HUES6 (cell line): ENCODE measurements at regions not wholly inside any gene's neighbourhood (a gene's known extent, or its start where the extent isn't known, plus 50 kb on each side); places are given as distances from the start of the nearest gene placed in this dataset.

ENCODE experiments used
- H3K27ac ChIP-seq: 2 replicates; pipeline ENCODE4 v1.7.0; 2013; ENCODE audit warnings: low read depth, mild to moderate bottlenecking, low read length, inconsistent platforms
- H3K27me3 ChIP-seq: 2 replicates; pipeline ENCODE4 v1.6.1; 2013; ENCODE audit warnings: low read length; ENCODE audit not compliant: control insufficient read depth, insufficient read depth
- H3K36me3 ChIP-seq: 2 replicates; pipeline ENCODE4 v1.6.1; 2013; ENCODE audit warnings: low read length; ENCODE audit not compliant: control insufficient read depth, insufficient read depth
- H3K4me1 ChIP-seq: 2 replicates; pipeline ENCODE4 v1.6.1; 2013; ENCODE audit warnings: low read length; ENCODE audit not compliant: control insufficient read depth, insufficient read depth
- H3K4me3 ChIP-seq: 2 replicates; pipeline ENCODE4 v1.5.1; 2013; ENCODE audit warnings: low read depth, low read length
- H3K9ac ChIP-seq: one replicate; pipeline ENCODE4 v1.6.1; 2013; ENCODE audit warnings: mild to moderate bottlenecking, low read length
- H3K9me3 ChIP-seq: 2 replicates; pipeline ENCODE4 v1.6.1; 2013; ENCODE audit warnings: low read depth, low read length; ENCODE audit not compliant: control insufficient read depth, insufficient read depth

- H3K36me3 ChIP-seq: peaks cover 21% of the 10 kb centered on the region
- no peak overlapping the region for H3K27ac ChIP-seq
- H3K9ac ChIP-seq: no peak overlapping the region
- H3K4me3 ChIP-seq: no peak overlapping the region
- no peaks in the 10 kb centered on the region for H3K27me3 ChIP-seq
- no peaks in the 10 kb centered on the region for H3K9me3 ChIP-seq
- H3K4me1 ChIP-seq: peaks cover 4% of the 10 kb centered on the region; the same call in 1 of the 2 replicates
Observed at GRCh38 chr7:86930554-86931307, 128.7 kb downstream of the ELAPOR2 start.

DNA sequence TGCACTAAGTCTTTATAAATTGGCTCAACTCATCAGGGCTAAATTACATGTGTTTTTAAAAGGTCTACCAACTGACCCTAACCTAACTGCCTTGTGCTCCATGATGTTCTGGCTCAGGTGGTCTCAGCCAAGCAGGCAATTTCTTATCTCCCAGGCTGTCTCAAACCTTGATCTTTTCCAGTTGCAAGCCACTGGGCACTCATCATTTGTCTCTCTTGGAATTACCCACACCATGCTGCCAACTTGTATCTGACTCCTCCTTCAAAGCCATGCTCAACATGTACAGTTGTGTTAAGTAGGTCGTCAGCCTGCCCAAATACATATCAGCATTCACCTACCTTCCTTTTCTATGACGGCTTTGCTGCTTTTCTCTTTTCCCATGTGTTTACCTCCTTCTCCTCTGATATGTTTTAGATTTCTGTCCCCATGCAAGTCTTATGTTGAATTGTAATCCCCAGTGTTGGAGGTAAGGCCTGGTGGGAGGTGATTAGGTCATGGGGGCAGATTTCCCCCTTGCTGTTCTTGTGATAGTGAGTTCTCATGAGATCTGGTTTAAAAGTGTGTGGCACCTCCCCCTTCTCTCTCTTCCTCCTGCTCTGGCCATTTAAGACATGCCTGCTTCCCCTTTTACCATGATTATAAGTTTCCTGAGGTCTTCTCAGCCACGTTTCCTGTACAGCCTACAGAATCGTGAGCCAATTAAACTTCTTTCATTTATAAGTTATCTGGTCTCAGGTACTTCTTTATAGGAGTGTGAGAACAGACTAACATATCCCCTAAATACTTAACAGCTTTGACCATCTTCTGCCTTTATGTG lies 130.0 kb downstream of the ELAPOR2 start:
- Histone ChIP-seq H3K27me3 (no peaks in the 10 kb centered on the region), H3K4me1 (peaks cover 4% of the 10 kb centered on the region; the same call in 1 of the 2 replicates), H3K4me3 (no peak overlapping the region), H3K9me3 (no peaks in the 10 kb centered on the region), H3K9ac (no peak overlapping the region), H3K27ac (no peak overlapping the region), H3K36me3 (peaks cover 29% of the 10 kb centered on the region)

DNA sequence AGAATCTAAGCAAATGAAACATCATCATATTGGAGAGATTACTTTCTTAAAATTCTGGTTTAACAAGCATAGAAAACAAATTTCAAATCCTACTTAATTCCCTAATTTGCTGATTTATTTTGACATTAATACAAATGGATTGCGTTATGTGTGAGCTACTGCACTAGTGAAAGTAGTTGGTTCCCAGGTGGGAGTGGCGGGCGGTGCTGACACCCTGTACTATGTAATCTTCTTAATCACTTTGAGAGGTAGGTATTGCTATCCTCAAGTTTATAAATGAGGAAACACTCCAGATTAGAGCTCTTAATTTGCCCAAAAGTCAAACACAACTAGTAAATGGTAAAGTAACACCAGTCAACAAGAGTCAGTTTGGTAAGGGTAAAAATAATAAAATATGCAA lies 131.1 kb downstream of the ELAPOR2 start:
- H3K9me3 ChIP-seq: no peaks in the 10 kb centered on the region
- H3K36me3 ChIP-seq: peaks cover 29% of the 10 kb centered on the region
- no peak overlapping the region for H3K27ac ChIP-seq

DNA sequence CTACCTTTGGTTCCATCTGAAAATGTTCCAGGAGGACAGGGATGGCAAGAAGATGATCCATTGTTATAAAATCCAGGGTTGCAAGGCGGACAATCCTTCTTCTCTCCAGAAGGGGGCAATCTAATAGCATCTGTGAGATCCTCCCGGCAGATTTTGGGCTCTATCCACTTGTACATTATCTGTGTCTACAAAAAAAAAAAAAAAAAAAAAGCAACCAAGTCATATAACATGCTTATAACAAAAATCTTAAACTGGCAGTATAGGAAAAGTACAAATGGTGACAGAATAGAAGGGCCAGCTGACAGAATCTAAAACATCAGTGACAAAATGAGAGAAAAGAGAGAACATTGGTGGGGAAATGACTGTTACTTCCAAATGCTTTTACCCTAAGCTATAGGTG lies 132.7 kb downstream of the ELAPOR2 start:
- Histone ChIP-seq H3K27me3 (no peaks in the 10 kb centered on the region), H3K4me1 (no peaks in the 10 kb centered on the region; the same call in 1 of the 2 replicates), H3K4me3 (no peak overlapping the region), H3K9ac (no peak overlapping the region), H3K9me3 (no peaks in the 10 kb centered on the region), H3K36me3 (peaks cover 27% of the 10 kb centered on the region), H3K27ac (no peak overlapping the region)

More for the DNA sequence above, 131.1 kb downstream of the ELAPOR2 start:
- Histone ChIP-seq H3K4me3 (no peak overlapping the region), H3K27me3 (no peaks in the 10 kb centered on the region), H3K9ac (no peak overlapping the region), H3K4me1 (no peaks in the 10 kb centered on the region; the same call in 1 of the 2 replicates)

GRCh38 chr7:86925221-86925620 lies 134.2 kb downstream of the ELAPOR2 start:
- Histone ChIP-seq H3K4me3 (no peak overlapping the region), H3K9me3 (no peaks in the 10 kb centered on the region), H3K4me1 (no peaks in the 10 kb centered on the region; the same call in 1 of the 2 replicates), H3K27me3 (no peaks in the 10 kb centered on the region), H3K9ac (no peak overlapping the region), H3K27ac (no peak overlapping the region), H3K36me3 (peaks cover 20% of the 10 kb centered on the region)

DNA sequence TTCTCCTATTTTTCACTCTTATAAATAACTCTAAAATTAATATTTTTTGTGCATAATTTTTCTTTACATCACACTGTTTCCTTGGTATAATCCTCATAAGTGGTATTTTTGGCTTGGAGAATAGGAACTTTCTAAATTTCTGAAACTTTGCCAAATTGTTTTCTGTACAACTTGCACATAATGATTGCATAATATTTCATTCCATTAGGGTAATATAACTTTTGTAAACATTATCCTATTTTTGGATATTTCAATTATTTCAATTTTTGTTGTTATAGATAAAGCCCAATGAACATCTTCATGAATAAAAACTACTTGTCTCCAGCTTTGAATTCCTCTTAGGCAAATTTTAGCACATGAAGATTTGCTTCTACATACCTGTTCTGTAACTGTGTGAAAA lies 135.9 kb downstream of the ELAPOR2 start:
- Histone ChIP-seq H3K36me3 (peaks cover 16% of the 10 kb centered on the region), H3K9me3 (no peaks in the 10 kb centered on the region), H3K27ac (no peak overlapping the region), H3K9ac (no peak overlapping the region), H3K4me3 (no peak overlapping the region), H3K27me3 (no peaks in the 10 kb centered on the region; the same call in 1 of the 2 replicates), H3K4me1 (peaks cover 5% of the 10 kb centered on the region)

DNA sequence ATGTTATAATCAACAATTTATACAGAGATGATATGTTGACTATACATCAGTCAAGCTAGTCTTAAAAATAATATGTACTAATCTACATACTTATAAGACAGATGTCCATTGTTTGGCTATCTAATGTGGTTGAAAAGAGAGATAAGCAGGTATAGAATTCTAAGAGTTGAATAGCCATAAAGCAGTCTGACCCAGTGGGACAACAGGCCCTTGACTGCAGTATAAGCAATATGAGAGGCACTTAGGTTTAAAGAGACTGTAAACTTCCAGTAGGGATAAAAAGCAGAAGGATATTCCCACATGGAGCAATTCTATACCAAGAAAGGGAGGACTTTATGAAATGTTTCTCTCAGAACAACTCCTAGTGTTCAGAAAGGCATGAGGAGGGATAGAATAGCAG lies 139.3 kb downstream of the ELAPOR2 start:
- H3K36me3 ChIP-seq: peaks cover 3% of the 10 kb centered on the region
- no peaks in the 10 kb centered on the region for H3K9me3 ChIP-seq
- no peak overlapping the region for H3K27ac ChIP-seq
- H3K4me1 ChIP-seq: peaks cover 16% of the 10 kb centered on the region
- H3K9ac ChIP-seq: no peak overlapping the region
- no peaks in the 10 kb centered on the region; the same call in 1 of the 2 replicates for H3K27me3 ChIP-seq
- no peak overlapping the region for H3K4me3 ChIP-seq

DNA sequence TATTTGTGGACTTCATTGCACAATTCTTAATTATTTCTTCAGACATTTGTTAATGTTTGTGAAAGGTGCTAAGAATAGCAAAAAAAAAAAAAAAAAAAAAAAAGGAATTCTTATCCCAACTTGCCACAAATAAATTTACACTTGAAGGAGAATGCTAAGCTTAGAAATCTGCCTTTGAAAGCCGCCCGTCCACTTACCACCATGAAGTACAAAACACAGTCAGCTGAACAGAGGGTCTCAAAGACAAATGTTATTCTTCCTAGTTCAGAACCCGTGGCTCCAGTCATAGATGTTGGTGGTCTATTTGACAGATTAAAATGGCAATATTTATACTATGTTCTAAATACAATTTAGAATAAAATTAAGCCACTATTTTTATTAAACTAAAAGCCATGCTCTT lies 141.2 kb downstream of the ELAPOR2 start:
- Histone ChIP-seq H3K4me1 (peaks cover 16% of the 10 kb centered on the region), H3K4me3 (0 out of 2 replicates have a peak overlapping the region, but pooled peaks have one; percentile 11), H3K27me3 (no peaks in the 10 kb centered on the region; the same call in 1 of the 2 replicates), H3K9ac (no peak overlapping the region), H3K36me3 (peaks cover 8% of the 10 kb centered on the region; the same call in 1 of the 2 replicates), H3K27ac (peak overlapping the region; percentile 61; the same call in 1 of the 2 replicates), H3K9me3 (no peaks in the 10 kb centered on the region)

- no peak overlapping the region for H3K27ac ChIP-seq
- H3K4me3 ChIP-seq: no peak overlapping the region
- H3K9me3 ChIP-seq: no peaks in the 10 kb centered on the region
- H3K27me3 ChIP-seq: no peaks in the 10 kb centered on the region; the same call in 1 of the 2 replicates
- peaks cover 16% of the 10 kb centered on the region for H3K4me1 ChIP-seq
- H3K9ac ChIP-seq: no peak overlapping the region
- peaks cover 25% of the 10 kb centered on the region for H3K36me3 ChIP-seq
Observed at GRCh38 chr7:86916277-86916825, 143.1 kb downstream of the ELAPOR2 start.

- peaks cover 16% of the 10 kb centered on the region for H3K4me1 ChIP-seq
- no peak overlapping the region for H3K4me3 ChIP-seq
- H3K9ac ChIP-seq: no peak overlapping the region
- H3K27me3 ChIP-seq: no peaks in the 10 kb centered on the region; the same call in 1 of the 2 replicates
- peaks cover 33% of the 10 kb centered on the region for H3K36me3 ChIP-seq
- H3K9me3 ChIP-seq: no peaks in the 10 kb centered on the region
- H3K27ac ChIP-seq: no peak overlapping the region
Observed at GRCh38 chr7:86914551-86914950, 144.9 kb downstream of the ELAPOR2 start.
